ENCODE measurements at regions not wholly inside any gene's neighbourhood (a gene's known extent, or its start where the extent isn't known, plus 50 kb on each side); places are given as distances from the start of the nearest gene placed in this dataset.
A peak's percentile ranks its signal among the peaks of the same experiment; 100 is the strongest.

GRCh38 chr16:59558679-59559078, 824.6 kb upstream of the GOT2 start:
- ATAC-seq (no peak), DNase-seq (no peak)
- no TSS peak for BruUV-seq (replicated peaks)
- ChIA-PET POLR2A (ENCODE audit: unreplicated experiment) (no interaction called here), CTCF (no interaction called here)
- Histone ChIP-seq H3K4me1 (ENCODE audit: insufficient read depth, low read length) (no peaks in the 10 kb centered on the region), H3K9me3 (ENCODE audit: low read length) (no peaks in the 10 kb centered on the region), H3K27ac (ENCODE audit: low read length) (no peak overlapping the region), H3K27me3 (ENCODE audit: low read length) (no peaks in the 10 kb centered on the region), H2AFZ (ENCODE audit: low read length) (no peak overlapping the region), H3F3A (ENCODE audit: low read length, unreplicated experiment) (no peaks in the 10 kb centered on the region), H3K9me2 (replicated peaks; ENCODE audit: low read length) (no peaks in the 10 kb centered on the region), H3K4me2 (ENCODE audit: low read length) (no peak overlapping the region), H4K20me1 (ENCODE audit: low read length) (no peaks in the 10 kb centered on the region), H3K9ac (ENCODE audit: low read length) (no peak overlapping the region), H3K36me3 (ENCODE audit: low read depth, low read length) (no peaks in the 10 kb centered on the region), H3K4me3 (ENCODE audit: low read length) (no peak overlapping the region), H3K79me2 (ENCODE audit: low read length) (no peaks in the 10 kb centered on the region)
- intact Hi-C loops (cut with micrococcal nuclease), result no loop called here
- TF ChIP-seq EZH2 (IDR thresholded peaks at IDR 0.05; ENCODE audit: low read length, unreplicated experiment), result no peak
- no peak for TF ChIP-seq EZH2phosphoT487 (IDR thresholded peaks at IDR 0.05; ENCODE audit: borderline replicate concordance, low read length)
- TF ChIP-seq CTCF (conservative IDR thresholded peaks at IDR 0.05; ENCODE audit: low read depth, low read length), result no peak

GRCh38 chr16:59552164-59552563, 818.0 kb upstream of the GOT2 start:
- H3K36me3 ChIP-seq (ENCODE audit: low read depth, low read length), result no peaks in the 10 kb centered on the region
- H3K27me3 ChIP-seq (ENCODE audit: low read length), result no peaks in the 10 kb centered on the region
- intact Hi-C loops (cut with micrococcal nuclease), result no loop called here
- no peak overlapping the region for H3K4me3 ChIP-seq (ENCODE audit: low read length)
- no peaks in the 10 kb centered on the region for H3K9me3 ChIP-seq (ENCODE audit: low read length)
- TF ChIP-seq CTCF (conservative IDR thresholded peaks at IDR 0.05; ENCODE audit: low read depth, low read length) (no peak), EZH2phosphoT487 (IDR thresholded peaks at IDR 0.05; ENCODE audit: borderline replicate concordance, low read length) (no peak), EZH2 (IDR thresholded peaks at IDR 0.05; ENCODE audit: low read length, unreplicated experiment) (no peak)
- no peak overlapping the region for H3K27ac ChIP-seq (ENCODE audit: low read length)
- H3K4me1 ChIP-seq (ENCODE audit: insufficient read depth, low read length), result no peaks in the 10 kb centered on the region
- H3K4me2 ChIP-seq (ENCODE audit: low read length), result no peak overlapping the region
- DNase-seq (no peak), ATAC-seq (no peak)
- H3F3A ChIP-seq (ENCODE audit: low read length, unreplicated experiment), result no peaks in the 10 kb centered on the region
- no peaks in the 10 kb centered on the region for H4K20me1 ChIP-seq (ENCODE audit: low read length)
- no peaks in the 10 kb centered on the region for H3K9me2 ChIP-seq (replicated peaks; ENCODE audit: low read length)
- POLR2A ChIA-PET (ENCODE audit: unreplicated experiment), result no interaction called here
- no TSS peak for BruUV-seq (replicated peaks)
- H2AFZ ChIP-seq (ENCODE audit: low read length), result no peak overlapping the region
- no peaks in the 10 kb centered on the region for H3K79me2 ChIP-seq (ENCODE audit: low read length)
- CTCF ChIA-PET, result no interaction called here
- H3K9ac ChIP-seq (ENCODE audit: low read length), result no peak overlapping the region

GRCh38 chr16:59545721-59546120, 811.6 kb upstream of the GOT2 start:
- H4K20me1 ChIP-seq (ENCODE audit: low read length), result no peaks in the 10 kb centered on the region
- no peaks in the 10 kb centered on the region for H3K9me3 ChIP-seq (ENCODE audit: low read length)
- ChIA-PET CTCF (no interaction called here), POLR2A (ENCODE audit: unreplicated experiment) (no interaction called here)
- ATAC-seq (no peak), DNase-seq (peak; percentile 30)
- H3K27me3 ChIP-seq (ENCODE audit: low read length), result no peaks in the 10 kb centered on the region
- no peak overlapping the region; the same call in 1 of the 2 replicates for H3K4me3 ChIP-seq (ENCODE audit: low read length)
- no peak overlapping the region for H3K9ac ChIP-seq (ENCODE audit: low read length)
- H3F3A ChIP-seq (ENCODE audit: low read length, unreplicated experiment), result no peaks in the 10 kb centered on the region
- TF ChIP-seq EZH2 (IDR thresholded peaks at IDR 0.05; ENCODE audit: low read length, unreplicated experiment), result no peak
- TF ChIP-seq EZH2phosphoT487 (IDR thresholded peaks at IDR 0.05; ENCODE audit: borderline replicate concordance, low read length), result no peak
- TF ChIP-seq CTCF (conservative IDR thresholded peaks at IDR 0.05; ENCODE audit: low read depth, low read length), result no peak
- no peak overlapping the region for H3K27ac ChIP-seq (ENCODE audit: low read length)
- no peaks in the 10 kb centered on the region for H3K9me2 ChIP-seq (replicated peaks; ENCODE audit: low read length)
- no peaks in the 10 kb centered on the region for H3K36me3 ChIP-seq (ENCODE audit: low read depth, low read length)
- intact Hi-C loops (cut with micrococcal nuclease), result no loop called here
- no peak overlapping the region for H2AFZ ChIP-seq (ENCODE audit: low read length)
- no peaks in the 10 kb centered on the region for H3K79me2 ChIP-seq (ENCODE audit: low read length)
- peaks cover 37% of the 10 kb centered on the region for H3K4me1 ChIP-seq (ENCODE audit: insufficient read depth, low read length)
- no TSS peak for BruUV-seq (replicated peaks)
- H3K4me2 ChIP-seq (ENCODE audit: low read length), result peak overlapping the region; percentile 7; the same call in 1 of the 2 replicates

Data from PC-3 (cell line).